Subcutaneous abdominal adipose tissue (tissue), 5 donors: ENCODE measurements at regions not wholly inside any gene's neighbourhood (a gene's known extent, or its start where the extent isn't known, plus 50 kb on each side); places are given as distances from the start of the nearest gene placed in this dataset.

Experiments used
- H3K27ac ChIP-seq: one replicate; pipeline ENCODE4 v1.7.0; 2013; ENCODE audit warnings: low read depth, mild to moderate bottlenecking, inconsistent platforms, low read length, moderate library complexity
- H3K27me3 ChIP-seq, 5 donors: one replicate each; pipeline ENCODE4 v1.7.0; 2013; ENCODE audit warnings: low read length in 5 of 5, inconsistent platforms in 1 of 5; ENCODE audit not compliant: control insufficient read depth in 5 of 5, insufficient read depth in 4 of 5
- H3K36me3 ChIP-seq, 5 donors: one replicate each; pipeline ENCODE4 v1.7.0; 2013; ENCODE audit warnings: low read length in 5 of 5; ENCODE audit not compliant: control insufficient read depth in 5 of 5, insufficient read depth in 5 of 5
- H3K4me1 ChIP-seq, 5 donors: one replicate each; pipeline ENCODE4 v1.7.0; 2013; ENCODE audit warnings: low read length in 5 of 5, mild to moderate bottlenecking in 3 of 5, moderate library complexity in 1 of 5; ENCODE audit not compliant: control insufficient read depth in 5 of 5, insufficient read depth in 5 of 5
- H3K4me3 ChIP-seq, 5 donors: one replicate each; pipeline ENCODE4 v1.7.0; 2013; ENCODE audit warnings: low read length in 5 of 5, low read depth in 1 of 5
- H3K9ac ChIP-seq, 5 donors: one replicate each; pipeline ENCODE4 v1.7.0; 2013; ENCODE audit warnings: low read length in 5 of 5, mild to moderate bottlenecking in 4 of 5, moderate library complexity in 3 of 5
- H3K9me3 ChIP-seq, 5 donors: one replicate each; pipeline ENCODE4 v1.7.0; 2013; ENCODE audit warnings: low read length in 5 of 5; ENCODE audit not compliant: control insufficient read depth in 5 of 5
- donor health status: healthy.
- donor health status: healthy.
- donor health status: healthy.
- donor health status: healthy.
- donor health status: healthy.

DNA sequence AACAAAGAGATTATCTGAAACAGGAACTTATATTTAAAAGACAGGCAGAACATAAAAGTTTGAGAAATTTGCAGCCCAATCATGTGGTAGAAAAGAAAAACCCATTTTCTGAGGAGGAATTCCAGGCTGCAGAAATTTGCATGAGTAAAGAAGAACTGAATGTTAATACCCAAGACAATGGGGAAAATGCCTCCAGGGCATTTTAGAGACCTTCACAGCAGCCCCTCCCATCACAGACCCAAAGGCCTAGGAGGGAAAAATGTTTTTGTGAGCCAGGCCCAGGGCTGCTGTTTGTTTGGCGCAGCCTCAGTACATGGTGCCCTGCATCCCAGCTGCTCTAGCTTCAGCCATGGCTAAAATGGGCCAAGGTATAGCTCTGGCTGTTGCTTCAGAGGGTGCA, 554.3 kb upstream of the CHRM3 start:
- Histone ChIP-seq H3K36me3 (no peaks in the 10 kb centered on the region), H3K9me3 (peaks cover 11 to 23% (median 14%) of the 10 kb centered on the region in 5 donors), H3K4me3 (no peak overlapping the region), H3K27me3 (no peaks in the 10 kb centered on the region), H3K9ac (no peak overlapping the region), H3K4me1 (no peaks in the 10 kb centered on the region), H3K27ac (no peak overlapping the region)

GRCh38 chr1:238830036-238830611, 556.2 kb upstream of the CHRM3 start:
- Histone ChIP-seq H3K27ac (no peak overlapping the region), H3K4me3 (no peak overlapping the region), H3K9me3 (peaks cover 11 to 23% (median 14%) of the 10 kb centered on the region in 5 donors), H3K4me1 (no peaks in the 10 kb centered on the region), H3K27me3 (no peaks in the 10 kb centered on the region), H3K36me3 (no peaks in the 10 kb centered on the region), H3K9ac (no peak overlapping the region)

- H3K9me3 ChIP-seq, result peaks cover 11 to 26% (median 11%) of the 10 kb centered on the region in 5 donors
- no peak overlapping the region for H3K9ac ChIP-seq
- no peak overlapping the region for H3K4me3 ChIP-seq
- H3K36me3 ChIP-seq, result no peaks in the 10 kb centered on the region
- no peak overlapping the region for H3K27ac ChIP-seq
- H3K4me1 ChIP-seq, result no peaks in the 10 kb centered on the region
- H3K27me3 ChIP-seq, result no peaks in the 10 kb centered on the region
Observed at GRCh38 chr1:238826891-238827290, 559.5 kb upstream of the CHRM3 start.

DNA sequence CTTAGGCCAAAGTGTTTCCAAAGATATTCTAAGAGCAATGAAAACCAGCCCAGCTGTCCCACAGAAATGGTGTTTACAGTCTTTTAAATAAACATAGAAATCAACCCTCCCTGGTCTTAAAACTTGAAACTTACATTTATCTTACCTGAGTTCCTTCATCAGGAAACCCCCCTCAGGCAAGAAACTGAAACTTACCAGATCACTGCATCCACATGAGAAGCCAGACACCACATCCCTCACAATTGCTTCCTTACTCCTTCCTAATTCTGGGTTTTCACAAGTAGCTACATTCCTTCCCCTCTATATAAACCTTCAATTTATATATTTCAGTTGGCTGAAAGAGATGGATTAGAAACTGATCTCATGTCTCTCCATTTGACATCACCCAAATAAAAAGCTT, 563.0 kb upstream of the CHRM3 start:
- Histone ChIP-seq H3K27me3 (no peaks in the 10 kb centered on the region), H3K9me3 (peaks cover 0 to 8% (median 0%) of the 10 kb centered on the region in 5 donors), H3K36me3 (no peaks in the 10 kb centered on the region), H3K27ac (no peak overlapping the region), H3K9ac (no peak overlapping the region), H3K4me1 (no peaks in the 10 kb centered on the region), H3K4me3 (no peak overlapping the region)

- Histone ChIP-seq H3K27ac (no peak overlapping the region), H3K4me3 (no peak overlapping the region), H3K27me3 (no peaks in the 10 kb centered on the region), H3K36me3 (no peaks in the 10 kb centered on the region), H3K9me3 (peaks cover 0 to 3% (median 0%) of the 10 kb centered on the region in 5 donors), H3K4me1 (no peaks in the 10 kb centered on the region), H3K9ac (no peak overlapping the region)
Observed at GRCh38 chr1:238811211-238811879, 575.0 kb upstream of the CHRM3 start.

GRCh38 chr1:238790882-238791281, 595.5 kb upstream of the CHRM3 start:
- H3K9ac ChIP-seq, result no peak overlapping the region
- H3K27me3 ChIP-seq, result no peaks in the 10 kb centered on the region
- no peak overlapping the region for H3K27ac ChIP-seq
- H3K9me3 ChIP-seq, result peaks cover 0 to 5% (median 0%) of the 10 kb centered on the region in 5 donors
- no peaks in the 10 kb centered on the region for H3K36me3 ChIP-seq
- no peak overlapping the region for H3K4me3 ChIP-seq
- H3K4me1 ChIP-seq, result no peaks in the 10 kb centered on the region

DNA sequence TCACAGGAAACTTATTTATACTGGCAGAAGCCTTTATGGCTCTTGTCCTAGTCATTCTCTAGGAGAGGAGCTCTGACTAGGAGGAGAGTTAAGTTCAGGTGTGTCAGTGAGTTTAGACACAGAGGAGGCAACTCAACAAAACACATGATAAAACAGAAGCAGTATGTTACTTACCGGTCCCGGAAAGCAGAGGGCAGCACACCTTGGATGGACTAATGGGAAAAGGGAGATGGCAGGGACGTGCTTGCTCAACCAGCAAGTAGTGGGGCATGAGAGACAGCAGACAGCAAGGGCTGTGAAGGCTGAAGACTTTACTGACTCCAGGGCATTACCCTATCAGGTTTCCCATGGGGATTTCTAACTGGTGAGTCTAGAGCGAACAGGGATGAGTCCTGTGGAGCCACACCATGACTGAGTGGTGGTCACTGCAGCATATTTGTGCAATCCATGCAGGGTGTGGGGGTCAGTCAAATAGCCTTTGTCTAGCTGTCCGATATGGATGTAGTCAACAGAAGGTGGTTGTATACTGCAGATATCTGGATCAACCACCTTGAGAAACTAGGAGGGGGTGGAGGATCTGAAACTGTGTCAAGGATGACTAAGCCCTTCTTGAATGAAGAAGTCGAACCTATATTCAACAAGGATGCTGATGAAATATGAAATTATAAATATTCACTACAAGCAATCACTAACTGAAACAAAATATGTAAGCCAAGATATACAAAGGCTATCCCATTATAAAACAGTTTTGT, 596.3 kb upstream of the CHRM3 start:
- no peak overlapping the region for H3K27ac ChIP-seq
- no peak overlapping the region for H3K4me3 ChIP-seq
- H3K9me3 ChIP-seq, result peaks cover 0 to 5% (median 0%) of the 10 kb centered on the region in 5 donors
- no peak overlapping the region for H3K9ac ChIP-seq
- H3K36me3 ChIP-seq, result no peaks in the 10 kb centered on the region
- no peaks in the 10 kb centered on the region for H3K27me3 ChIP-seq
- H3K4me1 ChIP-seq, result no peaks in the 10 kb centered on the region

GRCh38 chr1:238787471-238787870, 598.9 kb upstream of the CHRM3 start:
- Histone ChIP-seq H3K27ac (no peak overlapping the region), H3K27me3 (no peaks in the 10 kb centered on the region), H3K9ac (no peak overlapping the region), H3K9me3 (peaks cover 0 to 2% (median 0%) of the 10 kb centered on the region in 5 donors), H3K4me3 (no peak overlapping the region), H3K36me3 (no peaks in the 10 kb centered on the region), H3K4me1 (no peaks in the 10 kb centered on the region)

- Histone ChIP-seq H3K36me3 (no peaks in the 10 kb centered on the region), H3K4me3 (no peak overlapping the region), H3K9me3 (no peaks in the 10 kb centered on the region), H3K9ac (no peak overlapping the region), H3K27ac (no peak overlapping the region), H3K4me1 (no peaks in the 10 kb centered on the region), H3K27me3 (no peaks in the 10 kb centered on the region)
Observed at GRCh38 chr1:238783633-238784032, 602.7 kb upstream of the CHRM3 start.

GRCh38 chr1:238779716-238780115, 606.7 kb upstream of the CHRM3 start:
- no peak overlapping the region for H3K4me3 ChIP-seq
- H3K27me3 ChIP-seq, result no peaks in the 10 kb centered on the region
- H3K9ac ChIP-seq, result no peak overlapping the region
- no peak overlapping the region for H3K27ac ChIP-seq
- no peaks in the 10 kb centered on the region for H3K4me1 ChIP-seq
- no peaks in the 10 kb centered on the region for H3K36me3 ChIP-seq
- no peaks in the 10 kb centered on the region for H3K9me3 ChIP-seq
